AG10803 (cell line): ENCODE measurements at regions not wholly inside any gene's neighbourhood (a gene's known extent, or its start where the extent isn't known, plus 50 kb on each side); places are given as distances from the start of the nearest gene placed in this dataset.

Experiments used
- DNase-seq: peaks from one replicate; pipeline ENCODE4 v3.0.0; 2010; ENCODE audit warnings: low read depth
- H3K4me3 ChIP-seq: 2 replicates; pipeline ENCODE4 v1.5.1; 2011; ENCODE audit warnings: mild to moderate bottlenecking, low read length, control low read depth
- TF ChIP-seq, protein P1 (sequence below): conservative IDR thresholded peaks from 2 replicates; pipeline ENCODE4 v1.5.1; 2011; ENCODE audit warnings: mild to moderate bottlenecking, low read length, control low read depth, inconsistent platforms

DNA sequence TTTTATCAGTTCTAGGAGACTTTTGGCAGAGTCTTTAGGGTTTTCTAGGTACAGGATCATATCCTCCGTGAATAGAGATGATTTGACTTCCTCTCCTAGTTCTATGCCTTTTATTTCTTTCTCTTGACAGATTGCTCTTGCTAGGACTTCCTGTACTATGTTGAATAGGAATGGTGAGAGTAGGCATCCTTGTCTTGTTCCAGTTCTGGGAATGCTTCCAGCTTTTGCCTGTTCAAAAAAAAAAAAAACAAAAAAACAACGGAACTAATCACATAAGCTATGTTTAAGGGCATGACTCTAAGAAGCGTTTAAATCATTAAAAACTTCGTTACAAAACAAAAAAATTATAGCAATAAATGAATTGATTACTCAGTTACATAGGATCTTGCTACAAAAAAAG, 145.7 kb downstream of the NUP35 start:
- peak; percentile 6 for DNase-seq
- H3K4me3 ChIP-seq: no peak overlapping the region
- TF ChIP-seq, protein P1, sequence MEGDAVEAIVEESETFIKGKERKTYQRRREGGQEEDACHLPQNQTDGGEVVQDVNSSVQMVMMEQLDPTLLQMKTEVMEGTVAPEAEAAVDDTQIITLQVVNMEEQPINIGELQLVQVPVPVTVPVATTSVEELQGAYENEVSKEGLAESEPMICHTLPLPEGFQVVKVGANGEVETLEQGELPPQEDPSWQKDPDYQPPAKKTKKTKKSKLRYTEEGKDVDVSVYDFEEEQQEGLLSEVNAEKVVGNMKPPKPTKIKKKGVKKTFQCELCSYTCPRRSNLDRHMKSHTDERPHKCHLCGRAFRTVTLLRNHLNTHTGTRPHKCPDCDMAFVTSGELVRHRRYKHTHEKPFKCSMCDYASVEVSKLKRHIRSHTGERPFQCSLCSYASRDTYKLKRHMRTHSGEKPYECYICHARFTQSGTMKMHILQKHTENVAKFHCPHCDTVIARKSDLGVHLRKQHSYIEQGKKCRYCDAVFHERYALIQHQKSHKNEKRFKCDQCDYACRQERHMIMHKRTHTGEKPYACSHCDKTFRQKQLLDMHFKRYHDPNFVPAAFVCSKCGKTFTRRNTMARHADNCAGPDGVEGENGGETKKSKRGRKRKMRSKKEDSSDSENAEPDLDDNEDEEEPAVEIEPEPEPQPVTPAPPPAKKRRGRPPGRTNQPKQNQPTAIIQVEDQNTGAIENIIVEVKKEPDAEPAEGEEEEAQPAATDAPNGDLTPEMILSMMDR: no peak

DNA sequence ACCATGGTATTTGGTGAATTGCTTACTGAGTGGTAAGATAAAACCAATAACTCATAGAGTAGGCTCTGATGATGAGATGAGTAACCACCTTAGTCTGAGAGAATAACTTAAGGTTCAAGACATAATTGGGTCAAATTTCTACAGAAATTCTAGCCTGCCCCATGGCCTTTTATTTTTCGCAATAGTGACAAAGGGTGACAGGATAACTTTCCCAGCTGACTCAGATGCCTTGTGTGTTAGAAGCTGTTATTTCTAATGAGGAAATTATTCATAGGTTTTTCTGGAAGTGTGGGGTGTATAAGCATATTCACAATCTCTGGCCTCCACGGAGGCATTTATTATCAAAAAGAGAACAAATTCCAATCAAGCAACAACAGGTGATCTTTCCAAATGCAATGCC, 159.0 kb downstream of the NUP35 start:
- TF ChIP-seq, protein P1: no peak
- no peak for DNase-seq
- H3K4me3 ChIP-seq: no peak overlapping the region

- no peak overlapping the region for H3K4me3 ChIP-seq
- DNase-seq: peak; percentile 75
- TF ChIP-seq, protein P1: no peak
Observed at GRCh38 chr2:183284606-183285005, 160.4 kb downstream of the NUP35 start.

DNA sequence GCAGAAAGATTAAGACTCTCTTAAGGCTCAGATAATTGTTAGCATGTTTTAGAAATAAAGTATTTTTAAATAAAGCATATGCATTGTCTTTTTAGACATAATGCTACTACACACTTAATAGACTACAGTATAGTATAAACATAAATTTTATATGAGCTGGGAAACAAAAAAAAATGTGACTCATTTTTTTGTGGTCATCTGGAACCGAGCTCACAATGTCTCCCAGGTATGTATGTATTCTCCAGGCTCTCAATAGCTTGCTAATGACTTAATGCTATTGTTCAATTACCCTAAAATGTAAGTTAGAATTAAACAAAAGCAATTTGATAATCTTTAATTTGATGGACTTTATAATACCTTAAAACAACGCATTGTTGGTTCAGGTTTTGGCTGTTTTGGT, 167.2 kb downstream of the NUP35 start:
- H3K4me3 ChIP-seq: no peak overlapping the region
- TF ChIP-seq, protein P1: no peak
- no peak for DNase-seq

GRCh38 chr2:183292028-183292427, 167.8 kb downstream of the NUP35 start:
- no peak overlapping the region for H3K4me3 ChIP-seq
- DNase-seq: no peak
- TF ChIP-seq, protein P1: no peak

GRCh38 chr2:183339311-183339710, 215.1 kb downstream of the NUP35 start:
- TF ChIP-seq, protein P1: no peak
- H3K4me3 ChIP-seq: no peak overlapping the region
- no peak for DNase-seq

DNA sequence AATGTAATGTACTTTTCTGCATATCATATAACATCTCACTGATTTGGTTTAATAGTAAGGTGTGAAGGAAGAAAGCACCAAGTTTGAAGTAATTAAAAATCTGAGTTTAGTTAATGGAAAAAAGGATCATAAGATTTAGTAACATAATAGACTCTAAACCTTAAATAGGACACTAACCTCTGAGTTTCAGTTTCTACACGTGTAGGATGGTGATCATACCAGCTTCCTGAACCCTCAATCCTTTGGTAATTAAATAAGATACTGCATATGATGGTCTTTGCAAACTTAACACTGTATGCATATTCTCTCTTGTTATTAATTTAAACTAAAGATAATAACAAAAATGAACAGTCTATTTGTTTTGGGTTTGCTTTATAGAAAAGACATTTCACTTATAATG, 216.8 kb downstream of the NUP35 start:
- TF ChIP-seq, protein P1: no peak
- no peak for DNase-seq
- no peak overlapping the region for H3K4me3 ChIP-seq
